GM12878 (cell line): ENCODE measurements at regions not wholly inside any gene's neighbourhood (a gene's known extent, or its start where the extent isn't known, plus 50 kb on each side); places are given as distances from the start of the nearest gene placed in this dataset.

ENCODE experiments used
- BRCA1 ChIP-seq: IDR thresholded peaks from 2 replicates; pipeline ENCODE4 v1.6.1; 2011; ENCODE audit warnings: low read depth, low read length, improper control_type of control experiment
- CREB1 ChIP-seq: IDR thresholded peaks from 2 replicates; pipeline ENCODE4 v1.6.1; 2012; ENCODE audit warnings: low read depth, mild to moderate bottlenecking, inconsistent platforms
- EZH2 ChIP-seq: IDR thresholded peaks from 2 replicates; pipeline ENCODE4 v1.6.1; 2012; ENCODE audit warnings: low read depth, mild to moderate bottlenecking, control low read depth, inconsistent platforms, low read length, borderline replicate concordance; ENCODE audit not compliant: control insufficient read depth
- HCFC1 ChIP-seq: fragments of 150-350 bp; IDR thresholded peaks from 2 replicates; pipeline ENCODE4 v1.6.1; 2014; ENCODE audit warnings: low read length
- KDM1A ChIP-seq: fragments of 200-600 bp; sonication (generic); IDR thresholded peaks from 2 replicates; pipeline ENCODE4 v1.6.1; 2016; ENCODE audit warnings: borderline replicate concordance
- POLR2AphosphoS5 ChIP-seq: IDR thresholded peaks from 2 replicates; pipeline ENCODE4 v1.6.1; 2011; ENCODE audit warnings: mild to moderate bottlenecking, low read length, inconsistent platforms
- RAD21 ChIP-seq: IDR thresholded peaks from 2 replicates; pipeline ENCODE4 v1.6.1; 2011; ENCODE audit warnings: mild to moderate bottlenecking, low read depth, low read length, moderate library complexity; ENCODE audit not compliant: insufficient read depth
- SMAD1 ChIP-seq: fragments of 450-650 bp; IDR thresholded peaks from 2 replicates; pipeline ENCODE4 v1.6.1; 2018; ENCODE audit warnings: mild to moderate bottlenecking, low read depth; ENCODE audit not compliant: partially characterized antibody
- SREBF1 ChIP-seq: IDR thresholded peaks from 2 replicates; pipeline ENCODE4 v1.6.1; 2012; ENCODE audit warnings: mild to moderate bottlenecking, low read length
- TF ChIP-seq, protein P1 (sequence below): IDR thresholded peaks from 2 replicates; pipeline ENCODE4 v1.6.1; 2011; ENCODE audit warnings: low read depth, low read length, improper control_type of control experiment, borderline replicate concordance
- TF ChIP-seq, protein P2 (sequence below), 3 experiments: IDR thresholded peaks in 2 of 3; conservative IDR thresholded peaks in 1 of 3; 2 replicates each; pipeline ENCODE4 v1.5.1; 2011; ENCODE audit warnings: low read depth in 3 of 3, low read length in 3 of 3, mild to moderate bottlenecking in 3 of 3, control low read depth in 2 of 3, moderate library complexity in 2 of 3, inconsistent platforms in 1 of 3, mixed read lengths in 1 of 3; ENCODE audit not compliant: control insufficient read depth in 2 of 3, insufficient read depth in 1 of 3; ENCODE audit errors: extremely low read depth in 1 of 3
- TF ChIP-seq, protein P3 (sequence below): fragments of 450-650 bp; formaldehyde crosslinking; IDR thresholded peaks from 2 replicates; pipeline ENCODE4 v1.4.0; 2020; ENCODE audit warnings: mild to moderate bottlenecking, moderate library complexity
- TF ChIP-seq, protein P4 (sequence below): fragments of 450-650 bp; formaldehyde crosslinking; IDR thresholded peaks from 2 replicates; pipeline ENCODE4 v1.4.0; 2022; ENCODE audit warnings: mild to moderate bottlenecking, moderate library complexity
- TF ChIP-seq, protein P5 (sequence below): IDR thresholded peaks from 2 replicates; pipeline ENCODE4 v1.6.1; 2012; ENCODE audit warnings: low read depth, low read length, improper control_type of control experiment

DNA sequence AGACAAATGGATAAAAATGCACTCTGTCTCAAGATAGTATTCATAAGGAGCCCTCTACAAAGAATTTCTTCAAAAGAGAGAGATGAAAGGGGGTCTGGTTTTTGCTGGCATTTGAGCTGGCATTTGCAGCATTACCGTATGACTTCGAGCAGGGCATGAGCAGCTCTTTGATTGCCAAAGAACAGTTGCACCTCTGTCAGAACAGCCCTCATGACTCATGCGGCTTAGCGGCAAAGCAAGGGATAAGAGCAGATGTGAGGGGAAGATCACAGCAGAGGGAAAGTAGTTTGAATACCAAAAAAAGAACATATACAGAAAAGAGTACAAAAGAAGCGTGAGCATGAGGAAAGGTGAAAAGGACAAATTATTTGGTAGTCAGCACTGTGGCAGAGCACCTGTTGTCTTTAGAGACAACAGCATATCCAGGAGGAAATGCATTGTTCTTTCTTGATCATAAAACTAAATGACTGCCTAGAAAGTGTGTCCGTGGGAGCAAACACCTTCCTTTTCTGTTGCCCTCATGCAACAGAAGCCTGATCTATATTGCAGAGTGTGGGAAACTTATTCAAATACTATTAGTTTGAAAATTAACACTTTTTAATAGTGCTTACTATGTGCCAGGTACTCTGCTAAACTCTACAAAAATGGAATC, 80.5 kb upstream of the SLC24A5 start:
- no peak for TF ChIP-seq RAD21
- TF ChIP-seq HCFC1: no peak
- TF ChIP-seq, protein P1, sequence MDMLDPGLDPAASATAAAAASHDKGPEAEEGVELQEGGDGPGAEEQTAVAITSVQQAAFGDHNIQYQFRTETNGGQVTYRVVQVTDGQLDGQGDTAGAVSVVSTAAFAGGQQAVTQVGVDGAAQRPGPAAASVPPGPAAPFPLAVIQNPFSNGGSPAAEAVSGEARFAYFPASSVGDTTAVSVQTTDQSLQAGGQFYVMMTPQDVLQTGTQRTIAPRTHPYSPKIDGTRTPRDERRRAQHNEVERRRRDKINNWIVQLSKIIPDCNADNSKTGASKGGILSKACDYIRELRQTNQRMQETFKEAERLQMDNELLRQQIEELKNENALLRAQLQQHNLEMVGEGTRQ: no peak
- no peak for TF ChIP-seq CREB1
- TF ChIP-seq POLR2AphosphoS5: no peak
- TF ChIP-seq, protein P2, sequence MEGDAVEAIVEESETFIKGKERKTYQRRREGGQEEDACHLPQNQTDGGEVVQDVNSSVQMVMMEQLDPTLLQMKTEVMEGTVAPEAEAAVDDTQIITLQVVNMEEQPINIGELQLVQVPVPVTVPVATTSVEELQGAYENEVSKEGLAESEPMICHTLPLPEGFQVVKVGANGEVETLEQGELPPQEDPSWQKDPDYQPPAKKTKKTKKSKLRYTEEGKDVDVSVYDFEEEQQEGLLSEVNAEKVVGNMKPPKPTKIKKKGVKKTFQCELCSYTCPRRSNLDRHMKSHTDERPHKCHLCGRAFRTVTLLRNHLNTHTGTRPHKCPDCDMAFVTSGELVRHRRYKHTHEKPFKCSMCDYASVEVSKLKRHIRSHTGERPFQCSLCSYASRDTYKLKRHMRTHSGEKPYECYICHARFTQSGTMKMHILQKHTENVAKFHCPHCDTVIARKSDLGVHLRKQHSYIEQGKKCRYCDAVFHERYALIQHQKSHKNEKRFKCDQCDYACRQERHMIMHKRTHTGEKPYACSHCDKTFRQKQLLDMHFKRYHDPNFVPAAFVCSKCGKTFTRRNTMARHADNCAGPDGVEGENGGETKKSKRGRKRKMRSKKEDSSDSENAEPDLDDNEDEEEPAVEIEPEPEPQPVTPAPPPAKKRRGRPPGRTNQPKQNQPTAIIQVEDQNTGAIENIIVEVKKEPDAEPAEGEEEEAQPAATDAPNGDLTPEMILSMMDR (IDR thresholded peaks at IDR 0.05 in 2 of 3, conservative IDR thresholded peaks at IDR 0.05 in 1 of 3; ENCODE audit: control insufficient read depth in 2 of 3, extremely low read depth in 1 of 3, insufficient read depth in 1 of 3, low read depth in 3 of 3, low read length in 3 of 3): no peak
- no peak for TF ChIP-seq KDM1A
- TF ChIP-seq, protein P3, sequence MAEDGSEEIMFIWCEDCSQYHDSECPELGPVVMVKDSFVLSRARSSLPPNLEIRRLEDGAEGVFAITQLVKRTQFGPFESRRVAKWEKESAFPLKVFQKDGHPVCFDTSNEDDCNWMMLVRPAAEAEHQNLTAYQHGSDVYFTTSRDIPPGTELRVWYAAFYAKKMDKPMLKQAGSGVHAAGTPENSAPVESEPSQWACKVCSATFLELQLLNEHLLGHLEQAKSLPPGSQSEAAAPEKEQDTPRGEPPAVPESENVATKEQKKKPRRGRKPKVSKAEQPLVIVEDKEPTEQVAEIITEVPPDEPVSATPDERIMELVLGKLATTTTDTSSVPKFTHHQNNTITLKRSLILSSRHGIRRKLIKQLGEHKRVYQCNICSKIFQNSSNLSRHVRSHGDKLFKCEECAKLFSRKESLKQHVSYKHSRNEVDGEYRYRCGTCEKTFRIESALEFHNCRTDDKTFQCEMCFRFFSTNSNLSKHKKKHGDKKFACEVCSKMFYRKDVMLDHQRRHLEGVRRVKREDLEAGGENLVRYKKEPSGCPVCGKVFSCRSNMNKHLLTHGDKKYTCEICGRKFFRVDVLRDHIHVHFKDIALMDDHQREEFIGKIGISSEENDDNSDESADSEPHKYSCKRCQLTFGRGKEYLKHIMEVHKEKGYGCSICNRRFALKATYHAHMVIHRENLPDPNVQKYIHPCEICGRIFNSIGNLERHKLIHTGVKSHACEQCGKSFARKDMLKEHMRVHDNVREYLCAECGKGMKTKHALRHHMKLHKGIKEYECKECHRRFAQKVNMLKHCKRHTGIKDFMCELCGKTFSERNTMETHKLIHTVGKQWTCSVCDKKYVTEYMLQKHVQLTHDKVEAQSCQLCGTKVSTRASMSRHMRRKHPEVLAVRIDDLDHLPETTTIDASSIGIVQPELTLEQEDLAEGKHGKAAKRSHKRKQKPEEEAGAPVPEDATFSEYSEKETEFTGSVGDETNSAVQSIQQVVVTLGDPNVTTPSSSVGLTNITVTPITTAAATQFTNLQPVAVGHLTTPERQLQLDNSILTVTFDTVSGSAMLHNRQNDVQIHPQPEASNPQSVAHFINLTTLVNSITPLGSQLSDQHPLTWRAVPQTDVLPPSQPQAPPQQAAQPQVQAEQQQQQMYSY (CRISPR knock-in tag): no peak
- TF ChIP-seq SMAD1: no peak
- TF ChIP-seq, protein P4, sequence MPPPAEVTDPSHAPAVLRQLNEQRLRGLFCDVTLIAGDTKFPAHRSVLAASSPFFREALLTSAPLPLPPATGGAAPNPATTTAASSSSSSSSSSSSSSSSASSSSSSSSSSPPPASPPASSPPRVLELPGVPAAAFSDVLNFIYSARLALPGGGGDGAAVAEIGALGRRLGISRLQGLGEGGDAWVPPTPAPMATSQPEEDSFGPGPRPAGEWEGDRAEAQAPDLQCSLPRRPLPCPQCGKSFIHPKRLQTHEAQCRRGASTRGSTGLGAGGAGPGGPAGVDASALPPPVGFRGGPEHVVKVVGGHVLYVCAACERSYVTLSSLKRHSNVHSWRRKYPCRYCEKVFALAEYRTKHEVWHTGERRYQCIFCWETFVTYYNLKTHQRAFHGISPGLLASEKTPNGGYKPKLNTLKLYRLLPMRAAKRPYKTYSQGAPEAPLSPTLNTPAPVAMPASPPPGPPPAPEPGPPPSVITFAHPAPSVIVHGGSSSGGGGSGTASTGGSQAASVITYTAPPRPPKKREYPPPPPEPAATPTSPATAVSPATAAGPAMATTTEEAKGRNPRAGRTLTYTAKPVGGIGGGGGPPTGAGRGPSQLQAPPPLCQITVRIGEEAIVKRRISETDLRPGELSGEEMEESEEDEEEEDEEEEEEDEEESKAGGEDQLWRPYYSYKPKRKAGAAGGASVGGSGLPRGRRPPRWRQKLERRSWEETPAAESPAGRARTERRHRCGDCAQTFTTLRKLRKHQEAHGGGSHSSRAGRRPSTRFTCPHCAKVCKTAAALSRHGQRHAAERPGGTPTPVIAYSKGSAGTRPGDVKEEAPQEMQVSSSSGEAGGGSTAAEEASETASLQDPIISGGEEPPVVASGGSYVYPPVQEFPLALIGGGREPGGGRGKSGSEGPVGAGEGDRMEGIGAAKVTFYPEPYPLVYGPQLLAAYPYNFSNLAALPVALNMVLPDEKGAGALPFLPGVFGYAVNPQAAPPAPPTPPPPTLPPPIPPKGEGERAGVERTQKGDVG: no peak
- no peak for TF ChIP-seq BRCA1
- no peak for TF ChIP-seq EZH2
- TF ChIP-seq, protein P5, sequence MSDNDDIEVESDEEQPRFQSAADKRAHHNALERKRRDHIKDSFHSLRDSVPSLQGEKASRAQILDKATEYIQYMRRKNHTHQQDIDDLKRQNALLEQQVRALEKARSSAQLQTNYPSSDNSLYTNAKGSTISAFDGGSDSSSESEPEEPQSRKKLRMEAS: no peak
- TF ChIP-seq SREBF1: no peak
